ENCODE measurements at regions not wholly inside any gene's neighbourhood (a gene's known extent, or its start where the extent isn't known, plus 50 kb on each side); places are given as distances from the start of the nearest gene placed in this dataset.

GRCh38 chr20:59439243-59439642 is 138.8 kb downstream of the EDN3 start:
- TF ChIP-seq CTCF (IDR thresholded peaks at IDR 0.05) (no peak), POLR2AphosphoS5 (IDR thresholded peaks at IDR 0.05) (no peak), POLR2A (IDR thresholded peaks at IDR 0.05) (no peak), EP300 (IDR thresholded peaks at IDR 0.05; ENCODE audit: low read depth) (no peak)

Data from transverse colon (tissue), 4 donors.